Panc1 (cell line): ENCODE measurements at regions not wholly inside any gene's neighbourhood (a gene's known extent, or its start where the extent isn't known, plus 50 kb on each side); places are given as distances from the start of the nearest gene placed in this dataset.

Experiments
- ATAC-seq: fragments of 200-7000 bp; cut with Tn5 transposase; 2 replicates; pipeline ENCODE4 v1.9.1; 2020; ENCODE audit warnings: mild to moderate bottlenecking, moderate library complexity
- BruUV-seq: library from RNA; stranded (reverse); fragments of 400-500 nt; replicated peaks from 2 replicates; lab custom pipeline; 2021; lab: Mats Ljungman, UMichigan
- CTCF ChIA-PET: fragments of 300-600 bp; sonication (Branson Sonifier 250); formaldehyde crosslinking; loops from one replicate; lab custom pipeline; 2022; ENCODE audit warnings: antibody characterized with exemption; lab: Charles Lee
- POLR2A ChIA-PET: fragments of 300-600 bp; sonication (Branson Sonifier 250); formaldehyde crosslinking; loops from one replicate; lab custom pipeline; 2022; ENCODE audit warnings: antibody characterized with exemption; lab: Charles Lee
- DNase-seq: peaks from one replicate; pipeline ENCODE4 v3.0.0-alpha.2; 2010; ENCODE audit warnings: low read depth, low spot score
- H3K27ac ChIP-seq: 2 replicates; pipeline ENCODE4 v1.5.1; 2011; ENCODE audit warnings: mild to moderate bottlenecking, low read length, inconsistent platforms
- H3K27me3 ChIP-seq: fragments of 200-500 bp; sonication (Bioruptor generic); 2 replicates; pipeline ENCODE4 v1.6.0; 2014; ENCODE audit warnings: low read length, inconsistent platforms; ENCODE audit not compliant: control insufficient read depth, insufficient read depth
- H3K36me3 ChIP-seq: fragments of 200-500 bp; sonication (Bioruptor generic); 2 replicates; pipeline ENCODE4 v1.5.1; 2014; ENCODE audit warnings: inconsistent platforms, mild to moderate bottlenecking, low read length, moderate library complexity; ENCODE audit not compliant: control insufficient read depth, insufficient read depth
- H3K4me1 ChIP-seq: 2 replicates; pipeline ENCODE4 v1.5.1; 2011; ENCODE audit warnings: inconsistent platforms, mild to moderate bottlenecking, low read length, moderate library complexity; ENCODE audit not compliant: control insufficient read depth, insufficient read depth
- H3K4me3 ChIP-seq, 2 experiments: 2 replicates each; pipeline ENCODE4 v1.5.1; 2011 to 2012; ENCODE audit warnings: low read depth in 2 of 2, low read length in 2 of 2, mild to moderate bottlenecking in 2 of 2, inconsistent platforms in 1 of 2, moderate library complexity in 1 of 2
- H3K9me3 ChIP-seq: fragments of 200-500 bp; sonication (Bioruptor generic); 2 replicates; pipeline ENCODE4 v1.5.1; 2014; ENCODE audit warnings: low read depth, mild to moderate bottlenecking, inconsistent platforms, low read length, moderate library complexity; ENCODE audit not compliant: control insufficient read depth, insufficient read depth
- POLR2AphosphoS5 ChIP-seq: IDR thresholded peaks from 2 replicates; pipeline ENCODE4 v1.6.1; 2012; ENCODE audit warnings: mild to moderate bottlenecking, low read depth, low read length, moderate library complexity
- REST ChIP-seq, 2 experiments: IDR thresholded peaks; 2 replicates each; pipeline ENCODE4 v1.6.1; 2011 to 2012; ENCODE audit warnings: low read depth in 2 of 2, control low read depth in 1 of 2, low read length in 1 of 2, mild to moderate bottlenecking in 1 of 2, moderate library complexity in 1 of 2; ENCODE audit not compliant: insufficient read depth in 1 of 2
- SIN3A ChIP-seq: IDR thresholded peaks from 2 replicates; pipeline ENCODE4 v1.6.1; 2012; ENCODE audit warnings: low read depth, mild to moderate bottlenecking, low read length, moderate library complexity, borderline replicate concordance; ENCODE audit not compliant: insufficient read depth
- TCF7L2 ChIP-seq: IDR thresholded peaks from 2 replicates; pipeline ENCODE4 v1.6.1; 2011; ENCODE audit warnings: mild to moderate bottlenecking, low read depth, low read length, inconsistent platforms
- in situ Hi-C: cut with HindIII; loops from 2 replicates; pipeline ENCODE4 v1.10.0; 2016; ENCODE audit warnings: low sequenced_read_pairs, low pct_unique_long_range_greater_than_20kb
- intact Hi-C: fragments of 100-400 bp; cut with micrococcal nuclease; formaldehyde crosslinking; loops from one replicate; pipeline ENCODE4 v1.10.0; 2022; ENCODE audit not compliant: unreplicated experiment
- TF ChIP-seq, protein P1 (sequence below): fragments of 450-650 bp; IDR thresholded peaks from 2 replicates; pipeline ENCODE4 v1.5.1; 2017; ENCODE audit warnings: mild to moderate bottlenecking

- DNase-seq (no peak), ATAC-seq (peak; percentile 86)
- intact Hi-C loops: no loop called here
- Histone ChIP-seq H3K27ac (no peak overlapping the region), H3K4me1 (peaks cover 2% of the 10 kb centered on the region; the same call in 1 of the 2 replicates), H3K36me3 (no peaks in the 10 kb centered on the region; the same call in 1 of the 2 replicates), H3K9me3 (no peaks in the 10 kb centered on the region), H3K27me3 (no peaks in the 10 kb centered on the region), H3K4me3 (peak overlapping the region; percentile 7 to 17; a peak in 2 of 4 replicates)
- BruUV-seq: no TSS peak
- POLR2A ChIA-PET: no interaction called here
- in situ Hi-C loops: no loop called here
- CTCF ChIA-PET: no interaction called here
- TF ChIP-seq, protein P1, sequence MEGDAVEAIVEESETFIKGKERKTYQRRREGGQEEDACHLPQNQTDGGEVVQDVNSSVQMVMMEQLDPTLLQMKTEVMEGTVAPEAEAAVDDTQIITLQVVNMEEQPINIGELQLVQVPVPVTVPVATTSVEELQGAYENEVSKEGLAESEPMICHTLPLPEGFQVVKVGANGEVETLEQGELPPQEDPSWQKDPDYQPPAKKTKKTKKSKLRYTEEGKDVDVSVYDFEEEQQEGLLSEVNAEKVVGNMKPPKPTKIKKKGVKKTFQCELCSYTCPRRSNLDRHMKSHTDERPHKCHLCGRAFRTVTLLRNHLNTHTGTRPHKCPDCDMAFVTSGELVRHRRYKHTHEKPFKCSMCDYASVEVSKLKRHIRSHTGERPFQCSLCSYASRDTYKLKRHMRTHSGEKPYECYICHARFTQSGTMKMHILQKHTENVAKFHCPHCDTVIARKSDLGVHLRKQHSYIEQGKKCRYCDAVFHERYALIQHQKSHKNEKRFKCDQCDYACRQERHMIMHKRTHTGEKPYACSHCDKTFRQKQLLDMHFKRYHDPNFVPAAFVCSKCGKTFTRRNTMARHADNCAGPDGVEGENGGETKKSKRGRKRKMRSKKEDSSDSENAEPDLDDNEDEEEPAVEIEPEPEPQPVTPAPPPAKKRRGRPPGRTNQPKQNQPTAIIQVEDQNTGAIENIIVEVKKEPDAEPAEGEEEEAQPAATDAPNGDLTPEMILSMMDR: no peak
- no peak for TF ChIP-seq REST (IDR thresholded peaks at IDR 0.05; ENCODE audit: insufficient read depth in 1 of 2, low read depth in 2 of 2, low read length in 1 of 2)
- no peak for TF ChIP-seq TCF7L2
- no peak for TF ChIP-seq POLR2AphosphoS5
- TF ChIP-seq SIN3A: no peak
These were observed 177.4 kb downstream of the JRKL start for GRCh38 chr11:96567176-96567575.

DNA sequence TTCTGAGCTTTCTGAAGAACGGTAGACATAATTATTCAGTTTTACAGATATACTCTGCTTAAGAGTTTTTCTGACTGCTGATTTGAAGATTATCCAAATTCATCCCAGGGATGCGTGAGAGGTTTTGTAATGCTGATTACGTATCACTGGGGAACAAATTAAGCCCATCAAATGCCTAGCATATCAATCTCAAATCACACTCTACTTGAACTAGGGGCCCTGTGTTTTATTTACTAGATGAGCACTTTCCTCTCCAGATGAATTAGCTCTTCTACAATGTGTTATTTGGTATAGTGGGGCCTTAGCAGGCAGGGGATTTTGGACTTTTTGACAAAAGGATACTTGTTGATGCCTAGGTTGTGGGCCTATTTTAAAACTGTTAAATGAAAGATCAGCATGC lies 177.9 kb downstream of the JRKL start:
- CTCF ChIA-PET: no interaction called here
- H3K27ac ChIP-seq: no peak overlapping the region
- peaks cover 2% of the 10 kb centered on the region; the same call in 1 of the 2 replicates for H3K4me1 ChIP-seq
- H3K36me3 ChIP-seq: no peaks in the 10 kb centered on the region; the same call in 1 of the 2 replicates
- BruUV-seq: no TSS peak
- in situ Hi-C loops: no loop called here
- no peak overlapping the region for H3K4me3 ChIP-seq
- POLR2A ChIA-PET: interaction anchor here (0.6 kb wide), 1 partner anchor 45 kb away, joined by 3 read pairs; no protein-coding TSS in a partner anchor
- intact Hi-C loops: no loop called here
- TF ChIP-seq POLR2AphosphoS5 (no peak), TCF7L2 (no peak), REST (IDR thresholded peaks at IDR 0.05; ENCODE audit: insufficient read depth in 1 of 2, low read depth in 2 of 2, low read length in 1 of 2) (no peak), SIN3A (no peak)
- TF ChIP-seq, protein P1: no peak
- no peaks in the 10 kb centered on the region for H3K27me3 ChIP-seq
- DNase-seq: no peak
- no peak for ATAC-seq
- no peaks in the 10 kb centered on the region for H3K9me3 ChIP-seq
